Pancreas (tissue), 10 donors: ENCODE measurements at regions not wholly inside any gene's neighbourhood (a gene's known extent, or its start where the extent isn't known, plus 50 kb on each side); places are given as distances from the start of the nearest gene placed in this dataset.

Source experiments
- ATAC-seq, 4 donors: fragments of 200-7000 bp; cut with Tn5 transposase; one replicate each; pipeline versions ENCODE4 v1.8.0 to v1.9.1; 2020; ENCODE audit warnings: mild to moderate bottlenecking in 4 of 4, moderate library complexity in 4 of 4
- DNase-seq, 6 donors: peaks; one replicate each; pipeline ENCODE4 v3.0.0-alpha.2; 2020
- FAIRE-seq: peaks from 2 replicates; lab custom pipeline; 2012; peaks lifted over from hg19 to GRCh38; lab: Jason Lieb, UNC
- H3K27ac ChIP-seq, 4 donors: fragments of 200-600 bp; sonication (generic); 1 replicate in 3 of 4; 2 replicates in 1 of 4; pipeline versions ENCODE4 v1.5.0 to v1.8.0; 2020
- H3K27me3 ChIP-seq, 4 donors: fragments of 200-600 bp; one replicate each; pipeline ENCODE4 v1.8.0; 2021
- H3K36me3 ChIP-seq, 3 donors: fragments of 200-600 bp; sonication (generic) in 1 of 3; one replicate each; pipeline versions ENCODE4 v1.5.0 to v1.8.0; 2020 to 2021
- H3K4me1 ChIP-seq, 3 donors: fragments of 200-600 bp; one replicate each; pipeline ENCODE4 v1.8.0; 2021
- H3K4me3 ChIP-seq, 4 donors: fragments of 200-600 bp; sonication (generic) in 2 of 4; one replicate each; pipeline versions ENCODE4 v1.5.0 to v1.8.0; 2020 to 2021
- H3K9me3 ChIP-seq, 4 donors: fragments of 200-600 bp; one replicate each; pipeline ENCODE4 v1.8.0; 2021
- WGBS, 2 donors: extraction: QIAGEN DNeasy Blood & Tissue Kit; methylation state at CpG; one replicate each; pipeline ENCODE4 v1.1.7; 2013; 5-methylcytosine and 5-hydroxymethylcytosine counted together
- intact Hi-C, 3 donors: fragments of 100-400 bp; cut with DNase I; formaldehyde crosslinking; loops; one replicate each; pipeline versions ENCODE4 v1.11.1 to v1.14.2; 2022
- TF ChIP-seq, protein P1 (sequence below), 4 donors: fragments of 200-600 bp; sonication (generic) in 3 of 4; IDR thresholded peaks; one replicate each; pipeline versions ENCODE4 v1.5.0 to v1.8.0; 2021; ENCODE audit warnings: antibody characterized with exemption in 4 of 4
- donor health status: healthy with polysubstance abuse.
- donor health status: DM: no; HTN: no; CAD: no; lungs with moderate emphysema.
- donor health status: DM: no; HTN: no; CAD: no.
- donor health status: control.
- donor health status: control.
- donor health status: Bipolar disorder and iron deficiency.
- donor health status: DM: yes; HTN: yes; CAD: no.
- donor health status: DM: no; HTN: no; CAD: no.
- donor health status: DM: no; HTN: no; CAD: no.
- donor health status: DM: yes; HTN: yes; CAD: no.

DNA sequence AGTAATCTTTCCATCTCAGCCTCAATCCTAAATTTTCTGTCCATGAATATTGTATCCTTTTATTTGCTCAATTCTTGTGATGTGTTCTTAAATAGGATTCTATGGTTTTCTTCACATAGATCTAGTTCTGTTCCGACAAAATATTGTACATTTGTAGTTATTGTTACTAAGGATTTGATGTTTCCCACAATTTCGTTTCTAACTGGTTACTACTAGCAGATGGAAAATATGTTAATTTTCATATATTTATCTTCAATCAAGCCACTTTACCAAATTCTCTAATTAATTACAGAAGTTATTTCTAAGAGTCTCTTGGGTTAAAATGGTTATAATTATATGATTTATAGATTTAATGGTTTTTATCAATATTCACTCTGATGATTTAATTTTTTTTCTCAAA is 60.3 kb downstream of the SEC61B start:
- no peaks in the 10 kb centered on the region for H3K36me3 ChIP-seq
- no peak for FAIRE-seq
- 86 to 88% methylated on average over 2 of the region's 2 CpGs for WGBS, 2 donors
- no peak for DNase-seq
- no peaks in the 10 kb centered on the region for H3K4me1 ChIP-seq
- intact Hi-C loops: no loop called here
- H3K4me3 ChIP-seq: no peak overlapping the region
- TF ChIP-seq, protein P1, sequence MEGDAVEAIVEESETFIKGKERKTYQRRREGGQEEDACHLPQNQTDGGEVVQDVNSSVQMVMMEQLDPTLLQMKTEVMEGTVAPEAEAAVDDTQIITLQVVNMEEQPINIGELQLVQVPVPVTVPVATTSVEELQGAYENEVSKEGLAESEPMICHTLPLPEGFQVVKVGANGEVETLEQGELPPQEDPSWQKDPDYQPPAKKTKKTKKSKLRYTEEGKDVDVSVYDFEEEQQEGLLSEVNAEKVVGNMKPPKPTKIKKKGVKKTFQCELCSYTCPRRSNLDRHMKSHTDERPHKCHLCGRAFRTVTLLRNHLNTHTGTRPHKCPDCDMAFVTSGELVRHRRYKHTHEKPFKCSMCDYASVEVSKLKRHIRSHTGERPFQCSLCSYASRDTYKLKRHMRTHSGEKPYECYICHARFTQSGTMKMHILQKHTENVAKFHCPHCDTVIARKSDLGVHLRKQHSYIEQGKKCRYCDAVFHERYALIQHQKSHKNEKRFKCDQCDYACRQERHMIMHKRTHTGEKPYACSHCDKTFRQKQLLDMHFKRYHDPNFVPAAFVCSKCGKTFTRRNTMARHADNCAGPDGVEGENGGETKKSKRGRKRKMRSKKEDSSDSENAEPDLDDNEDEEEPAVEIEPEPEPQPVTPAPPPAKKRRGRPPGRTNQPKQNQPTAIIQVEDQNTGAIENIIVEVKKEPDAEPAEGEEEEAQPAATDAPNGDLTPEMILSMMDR (IDR thresholded peaks at IDR 0.05): no peak
- no peak for ATAC-seq
- H3K9me3 ChIP-seq: no peaks in the 10 kb centered on the region
- no peak overlapping the region for H3K27ac ChIP-seq
- H3K27me3 ChIP-seq: no peaks in the 10 kb centered on the region

DNA sequence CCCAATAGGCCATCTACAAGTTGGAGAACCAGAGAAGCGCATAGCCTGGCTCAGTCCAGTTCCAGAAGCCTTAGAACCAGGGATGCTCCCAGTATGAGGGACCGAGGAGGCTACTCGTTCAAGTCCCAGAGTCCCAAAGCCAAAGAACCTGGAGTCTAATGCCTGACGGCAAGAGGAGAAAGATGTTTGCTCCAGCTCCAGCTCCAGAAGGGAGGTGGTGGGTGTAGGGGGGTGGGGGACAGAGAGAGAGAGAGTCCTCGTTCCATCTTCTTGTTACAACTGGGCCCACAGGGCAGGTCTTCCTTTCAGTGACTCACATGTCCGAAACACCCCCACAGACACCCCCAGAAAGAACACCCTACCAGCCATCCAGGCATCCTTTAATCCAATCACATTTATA is 63.9 kb downstream of the SEC61B start:
- no peak for DNase-seq
- Histone ChIP-seq H3K36me3 (no peaks in the 10 kb centered on the region), H3K4me3 (no peak overlapping the region), H3K27ac (no peak overlapping the region), H3K9me3 (no peaks in the 10 kb centered on the region), H3K4me1 (no peaks in the 10 kb centered on the region), H3K27me3 (no peaks in the 10 kb centered on the region)
- FAIRE-seq: no peak
- intact Hi-C loops: no loop called here
- TF ChIP-seq, protein P1 (IDR thresholded peaks at IDR 0.05): no peak
- ATAC-seq: no peak
- 80 to 88% methylated on average over 6 of the region's 6 CpGs for WGBS, 2 donors

DNA sequence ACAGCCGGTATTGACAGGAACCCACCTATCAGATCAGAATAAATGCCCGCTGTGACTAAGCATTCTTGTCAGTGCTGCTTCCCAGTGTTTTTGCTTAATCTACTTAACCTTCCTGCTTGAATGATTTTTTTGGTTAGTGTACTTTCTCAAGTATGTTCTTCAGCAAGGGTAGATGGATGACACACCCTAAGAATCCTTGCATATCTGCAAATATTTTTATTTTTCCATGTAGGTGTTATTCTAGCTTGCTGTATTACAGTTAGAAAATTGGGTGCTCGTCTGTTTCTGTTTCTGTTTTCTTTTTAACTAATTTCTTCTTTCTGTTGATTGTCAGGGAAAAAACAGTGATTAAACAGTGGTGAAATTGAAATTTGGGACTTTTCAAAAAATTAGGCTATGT is 64.5 kb downstream of the SEC61B start:
- FAIRE-seq: no peak
- DNase-seq: no peak
- no peak overlapping the region for H3K27ac ChIP-seq
- H3K27me3 ChIP-seq: no peaks in the 10 kb centered on the region
- H3K4me1 ChIP-seq: no peaks in the 10 kb centered on the region
- ATAC-seq: no peak
- no peaks in the 10 kb centered on the region for H3K36me3 ChIP-seq
- TF ChIP-seq, protein P1 (IDR thresholded peaks at IDR 0.05): no peak
- H3K9me3 ChIP-seq: no peaks in the 10 kb centered on the region
- intact Hi-C loops: no loop called here
- 71 to 82% methylated on average over 3 of the region's 3 CpGs for WGBS, 2 donors
- H3K4me3 ChIP-seq: no peak overlapping the region

DNA sequence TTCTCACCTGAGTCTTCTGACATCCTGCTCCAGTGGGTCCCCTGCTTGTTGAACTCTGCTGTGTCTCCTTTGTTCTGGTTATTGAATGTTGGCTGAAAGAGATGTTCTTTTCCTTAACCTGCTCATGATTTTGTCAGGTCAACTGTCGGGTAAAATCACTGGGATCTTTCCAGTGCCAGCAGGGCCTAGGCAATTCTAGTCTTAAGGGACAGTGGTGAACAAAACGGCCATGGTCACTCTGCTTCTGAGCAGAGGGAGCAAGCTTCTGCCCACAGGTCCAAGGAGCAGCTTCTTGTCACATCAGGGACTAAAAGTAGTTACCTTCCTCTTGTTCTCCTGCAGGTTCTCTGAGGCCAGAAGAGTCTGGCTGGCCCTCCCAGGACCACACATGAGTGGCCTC is 65.6 kb downstream of the SEC61B start:
- TF ChIP-seq, protein P1 (IDR thresholded peaks at IDR 0.05): no peak
- no peaks in the 10 kb centered on the region for H3K9me3 ChIP-seq
- no peaks in the 10 kb centered on the region for H3K27me3 ChIP-seq
- DNase-seq (no peak), FAIRE-seq (no peak), ATAC-seq (no peak)
- 71 to 87% methylated on average over 2 of the region's 2 CpGs for WGBS, 2 donors
- H3K27ac ChIP-seq: no peak overlapping the region
- no peaks in the 10 kb centered on the region for H3K4me1 ChIP-seq
- intact Hi-C loops: no loop called here
- no peak overlapping the region for H3K4me3 ChIP-seq
- H3K36me3 ChIP-seq: no peaks in the 10 kb centered on the region

DNA sequence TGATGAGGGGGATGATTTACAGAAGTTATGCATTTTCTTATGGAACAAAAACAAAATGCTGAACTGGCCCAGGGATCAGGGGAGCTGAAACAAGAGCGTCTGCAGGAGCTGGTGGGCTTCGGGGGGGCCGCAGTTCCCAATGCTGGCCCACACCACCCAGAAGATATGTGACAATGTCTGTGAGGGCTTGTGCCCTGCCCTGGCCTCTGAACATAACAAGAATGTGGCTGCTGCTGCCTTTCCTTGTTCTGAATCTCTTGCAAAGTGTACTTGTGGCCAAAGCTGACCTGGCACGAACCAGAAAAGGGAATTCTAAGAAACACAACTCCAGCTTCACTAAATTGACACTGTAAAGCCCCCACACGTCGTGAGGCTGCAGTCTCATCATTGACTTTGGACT is 66.7 kb downstream of the SEC61B start:
- H3K27ac ChIP-seq: no peak overlapping the region
- no peaks in the 10 kb centered on the region for H3K4me1 ChIP-seq
- no peaks in the 10 kb centered on the region for H3K27me3 ChIP-seq
- TF ChIP-seq, protein P1 (IDR thresholded peaks at IDR 0.05): no peak
- no peaks in the 10 kb centered on the region for H3K9me3 ChIP-seq
- DNase-seq (no peak), FAIRE-seq (no peak), ATAC-seq (no peak)
- intact Hi-C loops: no loop called here
- WGBS, 2 donors: 40 to 51% methylated on average over 6 of the region's 6 CpGs
- H3K4me3 ChIP-seq: no peak overlapping the region
- H3K36me3 ChIP-seq: no peaks in the 10 kb centered on the region
